NB4 (cell line): ENCODE measurements at regions not wholly inside any gene's neighbourhood (a gene's known extent, or its start where the extent isn't known, plus 50 kb on each side); places are given as distances from the start of the nearest gene placed in this dataset.

Source experiments
- DNase-seq: peaks from one replicate; pipeline ENCODE4 v3.0.0; 2010; ENCODE audit warnings: low read depth
- H3K4me3 ChIP-seq: one replicate; pipeline ENCODE4 v1.5.1; 2011; ENCODE audit warnings: mild to moderate bottlenecking, low read depth, low read length, moderate library complexity
- CTCF ChIP-seq: IDR thresholded peaks from one replicate; pipeline ENCODE4 v1.5.1; 2012; ENCODE audit warnings: low read depth, low read length
- MAX ChIP-seq: IDR thresholded peaks from 2 replicates; pipeline ENCODE4 v1.6.1; 2011; ENCODE audit warnings: low read depth, low read length
- MYC ChIP-seq: IDR thresholded peaks from 2 replicates; pipeline ENCODE4 v1.6.1; 2011; ENCODE audit warnings: low read depth, low read length
- POLR2A ChIP-seq: IDR thresholded peaks from 2 replicates; pipeline ENCODE4 v1.6.1; 2011; ENCODE audit warnings: mild to moderate bottlenecking; ENCODE audit not compliant: insufficient read length; ENCODE audit errors: extremely low read depth

GRCh38 chr2:194151231-194151630 is 1505.8 kb upstream of the SLC39A10 start:
- no peak for TF ChIP-seq CTCF
- no peak for TF ChIP-seq MYC
- no peak for TF ChIP-seq POLR2A
- TF ChIP-seq MAX, result no peak
- DNase-seq, result no peak
- no peak overlapping the region for H3K4me3 ChIP-seq

- TF ChIP-seq MAX (no peak), CTCF (no peak), MYC (no peak), POLR2A (no peak)
- no peak for DNase-seq
- H3K4me3 ChIP-seq, result no peak overlapping the region
These were observed 1521.6 kb upstream of the SLC39A10 start for GRCh38 chr2:194135463-194135862.

- TF ChIP-seq CTCF, result no peak
- TF ChIP-seq MAX, result no peak
- no peak for TF ChIP-seq POLR2A
- no peak for TF ChIP-seq MYC
- DNase-seq, result no peak
- no peak overlapping the region for H3K4me3 ChIP-seq
These were observed 1528.2 kb upstream of the SLC39A10 start for GRCh38 chr2:194128810-194129209.

GRCh38 chr2:194126418-194126817 is 1530.6 kb upstream of the SLC39A10 start:
- TF ChIP-seq POLR2A (no peak), MYC (no peak), MAX (no peak), CTCF (no peak)
- H3K4me3 ChIP-seq, result no peak overlapping the region
- DNase-seq, result no peak

- H3K4me3 ChIP-seq, result no peak overlapping the region
- no peak for DNase-seq
- TF ChIP-seq POLR2A, result no peak
- TF ChIP-seq MAX, result no peak
- TF ChIP-seq MYC, result no peak
- no peak for TF ChIP-seq CTCF
These were observed 1540.2 kb upstream of the SLC39A10 start for GRCh38 chr2:194116861-194117260.

GRCh38 chr2:194105358-194105757 is 1551.7 kb upstream of the SLC39A10 start:
- H3K4me3 ChIP-seq, result no peak overlapping the region
- no peak for TF ChIP-seq CTCF
- no peak for TF ChIP-seq POLR2A
- no peak for TF ChIP-seq MYC
- TF ChIP-seq MAX, result no peak

More at GRCh38 chr2:194105358-194105757, 1551.7 kb upstream of the SLC39A10 start:
- DNase-seq, result no peak
